K562 (cell line): ENCODE measurements at regions not wholly inside any gene's neighbourhood (a gene's known extent, or its start where the extent isn't known, plus 50 kb on each side); places are given as distances from the start of the nearest gene placed in this dataset.

ENCODE experiments used
- ATAC-seq: fragments of 200-7000 bp; cut with Tn5 transposase; 3 replicates; pipeline ENCODE4 v1.9.1; 2020; ENCODE audit warnings: moderate library complexity
- BruUV-seq: library from RNA; stranded (reverse); fragments of 400-500 nt; replicated peaks from 2 replicates; lab custom pipeline; 2021; lab: Mats Ljungman, UMichigan
- CTCF ChIA-PET: fragments of 300-600 bp; formaldehyde crosslinking; extraction: SDS; loops from one replicate; lab custom pipeline; 2021; ENCODE audit warnings: low intra/inter-chr PET ratio; lab: Yijun Ruan, JAX
- POLR2A ChIA-PET: fragments of 300-600, 350-650 bp; sonication (Branson Sonifier 250); formaldehyde crosslinking; extraction: SDS; loops from one replicate; lab custom pipeline; 2021; ENCODE audit warnings: antibody characterized with exemption, inconsistent platforms; lab: Yijun Ruan, JAX
- DNase-seq, 4 experiments: peaks; one replicate each; pipeline versions ENCODE4 v3.0.0 to v3.0.0-alpha.2; 2011 to 2018; ENCODE audit warnings: low spot score in 3 of 4, mixed read lengths in 3 of 4; ENCODE audit errors: extremely low read depth in 1 of 4
- FAIRE-seq: peaks from 2 replicates; lab custom pipeline; 2011; peaks lifted over from hg19 to GRCh38; lab: Jason Lieb, UNC
- H2AFZ ChIP-seq: 2 replicates; pipeline ENCODE4 v1.6.0; 2011; ENCODE audit warnings: low read depth, low read length, control low read depth, inconsistent platforms
- H3K27ac ChIP-seq: fragments of 200-600 bp; 3 replicates; pipeline ENCODE4 v1.8.0; 2011; ENCODE audit warnings: low read depth, mild to moderate bottlenecking, control low read depth, inconsistent platforms, low read length, moderate library complexity, mixed read lengths; ENCODE audit errors: extremely low read depth
- H3K27me3 ChIP-seq, 2 experiments: fragments of 300-600 bp in 1 of 2; 2 replicates in 1 of 2; 3 replicates in 1 of 2; pipeline versions ENCODE4 v1.6.0 to v1.8.0; 2011; ENCODE audit warnings: inconsistent platforms in 2 of 2, low read length in 2 of 2, mild to moderate bottlenecking in 1 of 2, mixed read lengths in 1 of 2, moderate library complexity in 1 of 2; ENCODE audit not compliant: control insufficient read depth in 2 of 2, insufficient read depth in 2 of 2
- H3K36me3 ChIP-seq: fragments of 300-600 bp; 3 replicates; pipeline ENCODE4 v1.8.0; 2011; ENCODE audit warnings: mild to moderate bottlenecking, low read length, inconsistent platforms; ENCODE audit not compliant: control insufficient read depth, insufficient read depth
- H3K4me1 ChIP-seq, 2 experiments: fragments of 200-600 bp in 1 of 2; replicated peaks in 1 of 2; 2 replicates in 1 of 2; 3 replicates in 1 of 2; pipeline versions ENCODE4 v1.5.1 to v1.8.0; 2011; ENCODE audit warnings: inconsistent platforms in 2 of 2, low read length in 2 of 2, mild to moderate bottlenecking in 1 of 2, mixed read lengths in 1 of 2, moderate library complexity in 1 of 2; ENCODE audit not compliant: control insufficient read depth in 2 of 2, insufficient read depth in 2 of 2
- H3K4me2 ChIP-seq: 2 replicates; pipeline ENCODE4 v1.6.1; 2011; ENCODE audit warnings: low read length, control low read depth, inconsistent platforms, mixed read lengths; ENCODE audit not compliant: insufficient read depth
- H3K4me3 ChIP-seq: fragments of 200-600 bp; sonication (generic), shearing (Covaris generic); 2 replicates; pipeline ENCODE4 v1.5.1; 2016; ENCODE audit warnings: control low read depth, inconsistent platforms
- H3K79me2 ChIP-seq: fragments of 200-600 bp; 3 replicates; pipeline ENCODE4 v1.8.0; 2011; ENCODE audit warnings: low read length, inconsistent platforms; ENCODE audit not compliant: control insufficient read depth, insufficient read depth
- H3K9ac ChIP-seq, 2 experiments: 2 replicates each; pipeline versions ENCODE4 v1.6.0 to v1.6.1; 2011; ENCODE audit warnings: low read depth in 2 of 2, low read length in 2 of 2, control low read depth in 1 of 2, inconsistent platforms in 1 of 2, mild to moderate bottlenecking in 1 of 2, mixed read lengths in 1 of 2; ENCODE audit not compliant: insufficient read depth in 1 of 2
- H3K9me1 ChIP-seq: one replicate; pipeline ENCODE4 v1.6.0; 2011; ENCODE audit warnings: inconsistent platforms, mild to moderate bottlenecking, low read length, moderate library complexity; ENCODE audit not compliant: control insufficient read depth, insufficient read depth
- H3K9me3 ChIP-seq: replicated peaks from 2 replicates; pipeline ENCODE4 v1.5.1; 2011; ENCODE audit warnings: low read depth, low read length, inconsistent platforms; ENCODE audit not compliant: control insufficient read depth, insufficient read depth
- H4K20me1 ChIP-seq: replicated peaks from 2 replicates; pipeline ENCODE4 v1.6.1; 2011; ENCODE audit warnings: low read length, inconsistent platforms, mixed read lengths; ENCODE audit not compliant: control insufficient read depth, insufficient read depth
- E2F3 ChIP-seq: fragments of 250-450 bp; sonication (Bioruptor Pico); IDR thresholded peaks from 2 replicates; pipeline ENCODE4 v1.4.0; 2020; ENCODE audit warnings: mild to moderate bottlenecking
- ELF1 ChIP-seq: fragments of 200-800 bp; sonication (Bioruptor generic); IDR thresholded peaks from 2 replicates; pipeline ENCODE4 v1.6.1; 2016; ENCODE audit warnings: missing genetic modification characterization, missing compliant biosample characterization
- ETV6 ChIP-seq, 3 experiments: fragments of 150-350 bp in 1 of 3; sonication (generic) in 1 of 3; formaldehyde crosslinking in 1 of 3; IDR thresholded peaks; 2 replicates each; pipeline versions ENCODE4 v1.6.1 to v1.8.0; 2014 to 2022; ENCODE audit warnings: borderline replicate concordance in 2 of 3, low read depth in 2 of 3, antibody characterized with exemption in 1 of 3, low read length in 1 of 3, mild to moderate bottlenecking in 1 of 3, missing genetic modification reagents in 1 of 3
- JUN ChIP-seq, 2 experiments: sonication (generic) in 1 of 2; formaldehyde crosslinking in 1 of 2; IDR thresholded peaks; 2 replicates each; pipeline versions ENCODE4 v1.6.1 to v1.8.0; 2012 to 2022; ENCODE audit warnings: borderline replicate concordance in 2 of 2, mild to moderate bottlenecking in 2 of 2, improper control_type of control experiment in 1 of 2, low read depth in 1 of 2, low read length in 1 of 2, missing genetic modification reagents in 1 of 2
- MCM7 ChIP-seq, 2 experiments: fragments of 450-650 bp; IDR thresholded peaks; 2 replicates each; pipeline ENCODE4 v1.6.1; 2016 to 2018
- NR1H2 ChIP-seq: sonication (generic); formaldehyde crosslinking; IDR thresholded peaks from 2 replicates; pipeline ENCODE4 v1.4.0; 2020; ENCODE audit warnings: mild to moderate bottlenecking, missing genetic modification reagents
- SIX5 ChIP-seq, 2 experiments: IDR thresholded peaks; 2 replicates each; pipeline ENCODE4 v1.6.1; 2011; ENCODE audit warnings: low read length in 2 of 2, borderline replicate concordance in 1 of 2, low read depth in 1 of 2, mild to moderate bottlenecking in 1 of 2, moderate library complexity in 1 of 2; ENCODE audit not compliant: insufficient read depth in 1 of 2
- SUPT5H ChIP-seq: fragments of 450-650 bp; IDR thresholded peaks from 2 replicates; pipeline ENCODE4 v1.6.1; 2016
- THRAP3 ChIP-seq: fragments of 450-650 bp; IDR thresholded peaks from 2 replicates; pipeline ENCODE4 v1.6.1; 2016; ENCODE audit warnings: mild to moderate bottlenecking, inconsistent platforms, borderline replicate concordance
- TSHZ1 ChIP-seq: fragments of 250-450 bp; sonication (Bioruptor Pico); IDR thresholded peaks from 2 replicates; pipeline ENCODE4 v1.4.0; 2020; ENCODE audit warnings: mild to moderate bottlenecking, moderate library complexity
- ZBTB17 ChIP-seq: fragments of 450-650 bp; formaldehyde crosslinking; IDR thresholded peaks from 2 replicates; pipeline ENCODE4 v1.4.0; 2020; ENCODE audit warnings: mild to moderate bottlenecking
- ZFX ChIP-seq: sonication (generic); formaldehyde crosslinking; IDR thresholded peaks from 2 replicates; pipeline ENCODE4 v1.8.0; 2022; ENCODE audit warnings: mild to moderate bottlenecking, missing genetic modification reagents, moderate library complexity
- ZNF668 ChIP-seq: fragments of 250-450 bp; sonication (Bioruptor Pico); IDR thresholded peaks from 2 replicates; pipeline ENCODE4 v1.8.0; 2022; ENCODE audit warnings: mild to moderate bottlenecking, inconsistent platforms
- WGBS: fragments of 100-300 bp; shearing (Covaris generic); methylation state at CpG from one replicate; pipeline ENCODE4 v1.1.6; 2016; ENCODE audit warnings: low coverage, mixed read lengths; ENCODE audit not compliant: insufficient coverage; ENCODE audit errors: missing lambda C conversion rate; 5-methylcytosine and 5-hydroxymethylcytosine counted together
- in situ Hi-C: fragments of 300-500 bp; cut with MboI; formaldehyde crosslinking; loops from 4 replicates; pipeline ENCODE4 v1.15.0; 2018; ENCODE audit warnings: inconsistent platforms, mixed read lengths
- intact Hi-C: fragments of 100-400 bp; cut with micrococcal nuclease; formaldehyde crosslinking; loops from 2 replicates; pipeline ENCODE4 v1.14.2; 2022
- TF ChIP-seq, protein P1 (sequence below): fragments of 450-650 bp; IDR thresholded peaks from 2 replicates; pipeline ENCODE4 v1.6.1; 2014; ENCODE audit warnings: low read depth, mild to moderate bottlenecking, moderate library complexity, borderline replicate concordance
- TF ChIP-seq, protein P2 (sequence below): fragments of 450-650 bp; IDR thresholded peaks from 2 replicates; pipeline ENCODE4 v1.6.1; 2016; ENCODE audit warnings: mild to moderate bottlenecking

DNA sequence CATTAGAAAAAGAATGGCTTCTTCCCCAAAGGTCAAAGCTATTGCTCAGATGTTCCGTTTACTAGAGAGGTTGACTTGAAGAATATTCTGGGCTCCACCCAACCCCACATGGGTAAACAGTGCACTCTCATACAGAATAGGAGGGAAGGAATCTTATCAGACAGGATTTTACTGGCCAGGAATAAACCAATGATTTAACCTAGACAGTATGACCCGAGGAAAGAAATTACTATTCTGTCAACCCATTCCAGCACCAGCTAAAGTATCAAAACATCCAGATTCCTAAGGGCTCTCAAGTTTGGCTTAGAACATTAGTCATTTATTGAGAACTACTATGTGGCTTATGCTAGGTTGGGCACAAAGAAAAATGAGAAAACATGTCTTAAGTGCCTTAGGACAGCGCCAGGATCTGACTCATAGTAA, 493.6 kb upstream of the KLF4 start:
- Histone ChIP-seq H3K4me2 (no peak overlapping the region), H4K20me1 (no peaks in the 10 kb centered on the region), H3K4me3 (no peak overlapping the region), H3K27me3 (peaks cover 2 to 6% of the 10 kb centered on the region in 2 experiments; a peak in 3 of 5 replicates), H3K9me3 (no peaks in the 10 kb centered on the region), H3K79me2 (no peaks in the 10 kb centered on the region), H3K27ac (no peak overlapping the region), H2AFZ (no peak overlapping the region), H3K9ac (no peak overlapping the region), H3K4me1 (no peaks in the 10 kb centered on the region), H3K36me3 (no peaks in the 10 kb centered on the region), H3K9me1 (no peaks in the 10 kb centered on the region)
- 0% methylated on average over 3 of the region's 3 CpGs for WGBS
- no peak for FAIRE-seq
- no peak for DNase-seq
- POLR2A ChIA-PET = no interaction called here
- intact Hi-C loops = no loop called here
- no peak for ATAC-seq
- in situ Hi-C loops = no loop called here
- no TSS peak for BruUV-seq
- CTCF ChIA-PET = no interaction called here
- no peak for TF ChIP-seq MCM7 (IDR thresholded peaks at IDR 0.05)
- no peak for TF ChIP-seq THRAP3
- TF ChIP-seq E2F3 (CRISPR knock-in tag) = no peak
- no peak for TF ChIP-seq ZNF668 (CRISPR knock-in tag)
- no peak for TF ChIP-seq ZFX
- no peak for TF ChIP-seq NR1H2 (CRISPR knock-in tag)
- TF ChIP-seq TSHZ1 = no peak
- TF ChIP-seq SIX5 (IDR thresholded peaks at IDR 0.05; ENCODE audit: borderline replicate concordance in 1 of 2, insufficient read depth in 1 of 2, low read depth in 1 of 2, low read length in 2 of 2) = no peak
- TF ChIP-seq ELF1 (tag) = no peak
- no peak for TF ChIP-seq SUPT5H
- no peak for TF ChIP-seq JUN (IDR thresholded peaks at IDR 0.05; ENCODE audit: borderline replicate concordance, low read depth, low read length)
- TF ChIP-seq JUN (CRISPR knock-in tag; IDR thresholded peaks at IDR 0.05; ENCODE audit: borderline replicate concordance) = no peak
- no peak for TF ChIP-seq ZBTB17 (CRISPR knock-in tag)
- TF ChIP-seq, protein P1, sequence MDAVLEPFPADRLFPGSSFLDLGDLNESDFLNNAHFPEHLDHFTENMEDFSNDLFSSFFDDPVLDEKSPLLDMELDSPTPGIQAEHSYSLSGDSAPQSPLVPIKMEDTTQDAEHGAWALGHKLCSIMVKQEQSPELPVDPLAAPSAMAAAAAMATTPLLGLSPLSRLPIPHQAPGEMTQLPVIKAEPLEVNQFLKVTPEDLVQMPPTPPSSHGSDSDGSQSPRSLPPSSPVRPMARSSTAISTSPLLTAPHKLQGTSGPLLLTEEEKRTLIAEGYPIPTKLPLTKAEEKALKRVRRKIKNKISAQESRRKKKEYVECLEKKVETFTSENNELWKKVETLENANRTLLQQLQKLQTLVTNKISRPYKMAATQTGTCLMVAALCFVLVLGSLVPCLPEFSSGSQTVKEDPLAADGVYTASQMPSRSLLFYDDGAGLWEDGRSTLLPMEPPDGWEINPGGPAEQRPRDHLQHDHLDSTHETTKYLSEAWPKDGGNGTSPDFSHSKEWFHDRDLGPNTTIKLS = no peak
- TF ChIP-seq ETV6 (IDR thresholded peaks at IDR 0.05; ENCODE audit: borderline replicate concordance in 1 of 2, low read depth in 2 of 2, low read length in 1 of 2) = no peak
- TF ChIP-seq ETV6 (CRISPR knock-in tag; IDR thresholded peaks at IDR 0.05; ENCODE audit: borderline replicate concordance) = no peak
- TF ChIP-seq, protein P2, sequence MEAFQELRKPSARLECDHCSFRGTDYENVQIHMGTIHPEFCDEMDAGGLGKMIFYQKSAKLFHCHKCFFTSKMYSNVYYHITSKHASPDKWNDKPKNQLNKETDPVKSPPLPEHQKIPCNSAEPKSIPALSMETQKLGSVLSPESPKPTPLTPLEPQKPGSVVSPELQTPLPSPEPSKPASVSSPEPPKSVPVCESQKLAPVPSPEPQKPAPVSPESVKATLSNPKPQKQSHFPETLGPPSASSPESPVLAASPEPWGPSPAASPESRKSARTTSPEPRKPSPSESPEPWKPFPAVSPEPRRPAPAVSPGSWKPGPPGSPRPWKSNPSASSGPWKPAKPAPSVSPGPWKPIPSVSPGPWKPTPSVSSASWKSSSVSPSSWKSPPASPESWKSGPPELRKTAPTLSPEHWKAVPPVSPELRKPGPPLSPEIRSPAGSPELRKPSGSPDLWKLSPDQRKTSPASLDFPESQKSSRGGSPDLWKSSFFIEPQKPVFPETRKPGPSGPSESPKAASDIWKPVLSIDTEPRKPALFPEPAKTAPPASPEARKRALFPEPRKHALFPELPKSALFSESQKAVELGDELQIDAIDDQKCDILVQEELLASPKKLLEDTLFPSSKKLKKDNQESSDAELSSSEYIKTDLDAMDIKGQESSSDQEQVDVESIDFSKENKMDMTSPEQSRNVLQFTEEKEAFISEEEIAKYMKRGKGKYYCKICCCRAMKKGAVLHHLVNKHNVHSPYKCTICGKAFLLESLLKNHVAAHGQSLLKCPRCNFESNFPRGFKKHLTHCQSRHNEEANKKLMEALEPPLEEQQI = no peak
